Hematopoietic multipotent progenitor cell treated with erythropoietin and hydrocortisone succinate and interleukin-3 and kit ligand, for 8 days (in vitro differentiated cells): ENCODE measurements at regions not wholly inside any gene's neighbourhood (a gene's known extent, or its start where the extent isn't known, plus 50 kb on each side); places are given as distances from the start of the nearest gene placed in this dataset.
A peak's percentile ranks its signal among the peaks of the same experiment; 100 is the strongest.
"Not testable (repeated sequence)": the region's sequence is repeated elsewhere in the genome, so short reads cannot be mapped to it uniquely, and the experiment has no call there.

Experiments used
- DNase-seq: peaks from one replicate; pipeline ENCODE4 v3.0.0-alpha.2; 2015

- DNase-seq: no peak
Observed at GRCh38 chr18:22828171-22828570, 105.0 kb upstream of the RBBP8 start.

DNA sequence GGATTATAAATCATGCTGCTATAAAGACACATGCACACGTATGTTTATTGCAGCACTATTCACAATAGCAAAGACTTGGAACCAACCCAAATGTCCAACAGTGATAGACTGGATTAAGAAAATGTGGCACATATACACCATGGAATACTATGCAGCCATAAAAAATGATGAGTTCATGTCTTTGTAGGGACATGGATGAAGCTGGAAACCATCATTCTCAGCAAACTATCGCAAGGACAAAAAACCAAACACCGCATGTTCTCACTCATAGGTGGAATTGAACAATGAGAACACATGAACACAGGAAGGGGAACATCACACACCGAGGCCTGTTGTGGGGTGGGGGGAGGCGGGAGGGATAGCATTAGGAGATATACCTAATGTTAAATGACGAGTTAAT is 104.5 kb upstream of the RBBP8 start:
- not testable (repeated sequence) for DNase-seq

GRCh38 chr18:22829781-22830180 is 103.3 kb upstream of the RBBP8 start:
- no peak for DNase-seq

DNA sequence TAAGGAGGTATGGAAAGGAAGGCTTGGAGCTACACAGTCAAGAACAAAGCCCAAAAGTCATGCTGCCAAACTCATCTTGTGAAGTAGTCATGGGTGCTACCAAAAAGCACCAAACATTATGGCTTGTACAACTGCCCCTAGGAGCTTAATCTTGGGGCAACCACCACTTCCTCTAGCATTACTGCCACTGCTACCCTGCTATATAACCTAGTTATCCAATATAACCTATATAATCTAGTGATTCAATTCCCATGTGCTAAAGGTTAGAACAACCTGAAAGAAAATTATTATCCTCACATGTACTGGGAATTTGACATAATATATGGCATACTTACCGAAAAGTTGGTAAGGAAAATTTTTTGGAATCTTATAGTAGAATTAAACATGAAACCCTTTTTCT is 102.6 kb upstream of the RBBP8 start:
- no peak for DNase-seq

DNA sequence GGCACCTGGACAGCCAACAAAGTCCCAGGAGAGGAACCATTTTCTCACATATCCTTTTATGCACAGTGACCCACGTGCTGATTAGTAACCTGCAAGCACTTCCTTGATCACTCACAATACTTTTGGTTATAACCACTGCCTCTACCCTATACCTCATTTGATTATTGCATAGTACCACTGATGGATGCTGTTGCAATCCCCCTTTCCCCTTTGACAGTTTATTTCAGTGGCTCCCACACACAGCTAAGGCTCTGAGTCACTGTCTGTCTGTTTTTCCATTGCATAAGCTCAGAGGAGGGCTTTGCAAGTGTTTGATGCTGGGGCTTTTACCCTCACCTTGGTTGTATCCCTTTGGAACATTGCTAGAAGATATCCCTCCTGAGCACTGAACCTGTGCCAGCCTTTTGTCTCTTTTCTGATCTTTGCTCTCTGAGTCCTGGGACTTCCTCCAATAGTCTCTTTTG is 101.7 kb upstream of the RBBP8 start:
- DNase-seq: peak; percentile 2

GRCh38 chr18:22836932-22837331 is 96.2 kb upstream of the RBBP8 start:
- DNase-seq: no peak

GRCh38 chr18:22838221-22838620 is 94.9 kb upstream of the RBBP8 start:
- no peak for DNase-seq

DNA sequence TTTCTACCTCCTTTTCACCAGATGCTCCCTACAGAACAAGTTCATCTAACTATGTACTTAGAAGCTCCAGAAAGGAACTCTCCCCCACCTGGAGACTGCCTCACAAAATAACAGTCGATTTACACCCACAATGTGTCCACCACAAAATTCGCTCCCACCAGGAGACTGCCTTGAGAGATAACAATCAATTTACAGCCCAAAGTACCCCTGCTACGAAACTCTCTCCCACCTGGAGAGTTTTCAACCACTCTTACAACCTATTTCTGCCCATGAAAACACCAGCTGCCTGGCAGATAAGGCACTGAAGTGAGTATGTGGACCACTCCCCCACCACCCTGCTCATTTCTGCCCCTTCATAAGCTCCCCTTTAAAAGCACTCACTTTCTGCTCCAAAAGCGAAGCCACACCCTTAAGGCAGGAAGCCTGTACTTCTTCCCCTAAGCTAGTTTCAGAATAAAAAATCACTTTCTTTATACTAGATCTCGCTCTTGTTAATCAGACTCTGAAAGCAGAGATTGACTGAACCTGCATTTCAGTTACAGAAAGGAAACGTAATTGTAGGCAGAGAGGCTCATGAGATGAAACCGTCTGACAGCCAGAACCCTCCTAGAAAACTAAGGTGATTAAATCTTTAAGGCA is 94.4 kb upstream of the RBBP8 start:
- DNase-seq: no peak

DNA sequence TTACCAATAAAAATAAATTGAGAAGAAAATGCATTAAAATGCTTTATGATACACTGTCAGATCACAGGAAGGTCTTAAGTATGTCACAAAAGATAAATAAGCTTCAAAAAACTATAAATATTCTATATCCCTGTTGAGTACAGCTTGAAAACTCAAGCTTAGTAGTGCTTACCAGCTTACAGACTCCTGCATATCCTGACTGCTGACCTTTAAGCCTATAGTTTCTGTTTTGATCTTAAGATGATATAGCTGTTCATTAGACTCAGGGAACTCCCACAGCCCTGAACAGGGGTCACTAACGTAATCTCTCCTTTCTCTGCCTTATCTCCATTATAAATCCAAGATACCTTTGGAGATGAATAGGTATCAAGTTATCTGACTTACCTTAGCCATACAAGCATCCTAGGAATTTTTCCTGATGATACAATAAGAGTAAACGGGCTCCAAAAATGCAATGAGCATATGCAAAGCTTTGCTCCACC is 93.7 kb upstream of the RBBP8 start:
- DNase-seq: no peak

- no peak for DNase-seq
Observed at GRCh38 chr18:22840606-22841144, 92.5 kb upstream of the RBBP8 start.

DNA sequence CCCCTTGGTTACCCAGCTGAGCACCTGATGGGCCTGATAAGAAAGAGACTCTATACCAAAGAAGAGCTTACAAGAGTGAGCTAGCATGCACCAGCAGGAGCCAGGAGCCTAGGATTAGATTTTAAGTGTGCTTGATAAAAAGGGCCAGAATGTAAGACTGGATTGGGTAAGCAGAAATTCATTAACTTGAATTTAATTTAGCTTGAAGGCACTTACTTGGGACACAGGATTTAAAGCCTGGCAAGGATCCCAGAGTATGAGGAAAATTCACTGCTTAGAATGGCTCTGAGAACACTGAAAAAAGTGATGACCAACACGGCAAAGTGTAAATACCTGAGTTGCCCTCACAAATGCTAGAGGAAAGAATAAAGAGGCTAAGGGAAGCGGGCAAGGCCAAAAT is 91.3 kb upstream of the RBBP8 start:
- no peak for DNase-seq

- DNase-seq: no peak
Observed at GRCh38 chr18:22844190-22844589, 88.9 kb upstream of the RBBP8 start.

GRCh38 chr18:22844628-22845027 is 88.5 kb upstream of the RBBP8 start:
- no peak for DNase-seq

DNA sequence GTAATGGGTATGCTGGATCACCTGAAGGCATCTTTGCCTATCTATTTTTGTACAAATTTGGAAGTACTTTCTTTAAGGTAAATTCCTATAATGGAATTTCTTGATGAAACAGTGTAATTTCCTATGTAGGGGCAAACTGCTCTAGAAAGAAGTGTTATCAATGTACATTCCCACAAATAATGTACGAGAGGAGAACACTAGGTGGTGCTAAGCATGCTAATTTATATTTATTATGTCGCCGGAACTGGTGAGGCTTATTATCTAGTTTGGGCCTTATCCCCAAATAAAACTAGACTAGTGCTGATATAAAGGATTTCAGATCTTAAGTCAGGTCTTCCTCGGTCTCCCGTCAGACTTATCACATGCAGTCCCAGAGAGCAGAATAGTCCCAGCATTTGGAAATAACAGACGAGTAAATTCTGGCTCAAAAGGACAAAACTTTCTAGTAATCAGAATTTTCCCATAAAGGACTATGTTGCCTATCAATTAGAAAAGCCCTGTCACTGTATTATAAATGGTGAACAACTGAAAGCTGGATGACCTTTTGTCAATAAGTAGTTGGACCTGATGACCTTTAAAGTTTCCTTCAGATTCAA is 86.9 kb upstream of the RBBP8 start:
- peak; percentile 54 for DNase-seq

- no peak for DNase-seq
Observed at GRCh38 chr18:22846697-22847096, 86.4 kb upstream of the RBBP8 start.

DNA sequence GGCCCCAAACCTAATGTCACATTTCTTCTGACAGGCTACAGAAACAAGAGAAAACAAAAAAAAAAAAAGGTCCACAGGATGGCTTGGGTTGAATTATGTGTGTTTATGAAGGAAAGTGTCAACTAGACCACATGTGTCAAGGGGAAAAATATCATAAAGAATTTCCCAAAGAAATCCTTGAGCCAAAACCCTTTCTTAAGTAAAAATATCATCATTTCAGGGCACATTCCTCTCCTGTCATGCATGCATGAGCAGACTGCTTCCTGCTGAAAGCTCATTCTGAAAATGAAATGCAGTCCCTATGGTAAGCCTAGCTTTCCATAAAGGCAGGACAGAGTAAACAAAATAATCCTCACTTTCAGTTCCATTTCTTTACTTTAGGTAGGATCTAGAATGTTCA is 85.7 kb upstream of the RBBP8 start:
- DNase-seq: no peak

DNA sequence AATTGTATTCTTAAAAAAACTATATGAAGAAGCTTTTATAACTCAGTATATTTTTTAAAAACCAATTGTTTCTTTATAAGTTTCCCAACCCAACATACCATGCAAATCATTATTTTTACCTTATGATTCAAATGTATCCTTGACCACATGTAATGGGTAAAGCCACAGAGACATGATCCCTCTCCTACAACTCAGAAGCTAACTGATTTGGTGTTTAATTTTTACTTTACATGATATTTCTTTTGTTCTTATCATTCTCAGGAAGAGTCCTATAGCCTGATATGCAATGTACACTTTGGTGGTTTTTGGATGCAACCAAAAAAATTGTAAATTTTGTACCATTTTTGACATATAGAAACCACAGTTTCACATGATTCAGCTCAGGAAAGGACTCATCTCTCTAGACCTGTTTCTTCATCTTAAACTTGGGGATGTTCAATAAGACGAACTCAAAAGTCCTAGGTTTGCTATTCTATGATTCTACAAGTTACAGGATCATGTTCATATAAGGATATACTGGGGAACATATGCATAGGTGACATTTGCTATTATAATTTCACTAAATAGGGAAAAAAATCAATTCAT is 85.2 kb upstream of the RBBP8 start:
- no peak for DNase-seq

- no peak for DNase-seq
Observed at GRCh38 chr18:22848615-22849014, 84.5 kb upstream of the RBBP8 start.

GRCh38 chr18:22856870-22857269 is 76.3 kb upstream of the RBBP8 start:
- DNase-seq: no peak

- DNase-seq: no peak
Observed at GRCh38 chr18:22858121-22858520, 75.0 kb upstream of the RBBP8 start.

GRCh38 chr18:22860807-22861206 is 72.3 kb upstream of the RBBP8 start:
- DNase-seq: no peak

- DNase-seq: no peak
Observed at GRCh38 chr18:22865354-22866116, 67.6 kb upstream of the RBBP8 start.

DNA sequence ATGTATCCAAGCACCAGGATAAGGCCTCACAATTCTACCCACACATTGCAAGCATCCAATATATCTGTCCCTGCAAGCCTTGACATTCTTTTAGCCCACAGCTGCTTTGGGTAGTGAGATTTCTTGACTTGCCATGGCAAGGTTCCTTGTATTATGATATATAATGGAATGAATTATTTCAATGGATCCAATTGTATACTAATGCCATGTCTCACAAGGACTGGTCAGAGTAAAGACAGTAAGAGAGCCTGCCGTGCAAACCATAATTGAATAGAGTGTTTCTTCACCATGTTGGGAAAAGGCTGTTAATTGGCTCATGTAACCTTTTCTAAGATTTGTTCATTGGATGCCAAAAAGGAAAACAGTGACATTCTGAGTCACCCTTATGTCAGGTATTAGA is 64.3 kb upstream of the RBBP8 start:
- DNase-seq: no peak
